GM21447 (cell line): ENCODE measurements at regions not wholly inside any gene's neighbourhood (a gene's known extent, or its start where the extent isn't known, plus 50 kb on each side); places are given as distances from the start of the nearest gene placed in this dataset.
A peak's percentile ranks its signal among the peaks of the same experiment; 100 is the strongest.

ENCODE experiments used
- ATAC-seq: cut with Tn5 transposase; IDR thresholded peaks from one replicate; pipeline ENCODE4 v1.9.1; 2021; ENCODE audit not compliant: unreplicated experiment

DNA sequence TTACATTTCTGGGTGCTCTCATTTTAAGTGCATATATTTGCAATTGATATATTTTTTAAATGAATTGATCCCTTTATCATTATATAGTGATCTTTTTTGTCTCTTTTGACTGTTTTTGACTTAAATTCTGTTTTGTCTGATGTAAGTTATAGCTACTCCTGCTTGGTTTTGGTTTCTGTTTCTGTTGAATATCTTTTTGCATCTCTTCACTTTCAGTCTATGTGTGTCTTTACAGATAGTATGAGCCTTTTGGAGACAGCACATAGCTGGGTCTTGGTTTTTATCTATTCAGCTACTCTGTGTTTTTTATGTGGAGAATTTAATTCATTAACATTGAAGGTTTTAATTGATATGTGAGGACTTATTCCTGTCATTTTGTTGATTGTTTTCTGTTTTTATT lies 311.3 kb downstream of the SPATA31D1 start:
- ATAC-seq = peak; percentile 78

DNA sequence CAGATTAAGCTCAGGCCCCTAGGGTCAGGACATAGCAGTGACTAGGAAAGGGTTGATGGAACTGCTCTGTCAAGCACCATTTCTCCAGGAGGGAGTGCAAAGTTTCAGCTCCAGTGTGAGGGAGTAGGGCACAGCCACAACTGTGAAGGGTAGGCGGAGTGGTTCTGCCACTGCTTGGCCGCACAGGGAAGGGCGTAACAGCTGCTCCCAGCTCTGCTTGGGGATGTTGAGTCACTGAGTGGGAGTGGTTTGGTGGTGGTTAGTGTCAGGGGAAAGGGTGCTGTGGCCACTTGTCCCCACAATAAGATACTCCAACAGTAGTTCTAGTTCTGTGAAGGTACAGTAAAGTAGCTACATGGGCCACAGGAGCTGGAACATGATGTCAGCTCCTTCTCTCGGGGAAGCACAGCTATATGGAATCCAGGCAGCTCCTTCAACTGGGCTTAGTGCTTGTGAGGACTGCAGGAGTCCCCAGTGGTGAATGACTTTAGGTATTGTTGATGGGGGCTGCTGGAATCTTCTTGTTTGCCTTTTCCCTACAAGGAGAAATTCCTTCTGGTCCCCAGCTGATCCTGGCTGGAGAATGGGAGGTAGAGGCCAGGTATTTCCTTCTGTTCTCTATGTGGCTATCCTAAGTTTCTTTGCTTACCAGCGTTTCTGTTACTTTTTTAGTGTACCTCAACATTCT lies 314.5 kb downstream of the SPATA31D1 start:
- no peak for ATAC-seq

DNA sequence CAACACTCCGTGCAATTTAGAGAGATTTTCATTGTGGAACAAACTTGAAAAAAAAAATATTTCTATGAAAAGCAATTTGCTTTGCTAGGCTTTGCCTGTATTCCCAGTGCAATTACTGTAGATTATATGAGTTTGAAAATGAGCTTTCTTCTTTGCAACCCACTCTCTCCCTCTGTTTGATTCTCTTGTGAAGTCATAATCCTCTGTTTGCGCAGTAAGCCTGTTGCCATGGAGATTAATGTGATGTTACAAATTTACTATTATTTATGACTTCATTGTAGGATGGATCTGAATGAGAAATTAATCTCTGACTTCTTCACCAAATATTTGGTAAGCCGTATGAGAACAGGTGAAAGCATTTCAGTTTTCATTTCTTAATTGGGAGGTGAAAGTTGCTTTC lies 320.3 kb downstream of the SPATA31D1 start:
- no peak for ATAC-seq

DNA sequence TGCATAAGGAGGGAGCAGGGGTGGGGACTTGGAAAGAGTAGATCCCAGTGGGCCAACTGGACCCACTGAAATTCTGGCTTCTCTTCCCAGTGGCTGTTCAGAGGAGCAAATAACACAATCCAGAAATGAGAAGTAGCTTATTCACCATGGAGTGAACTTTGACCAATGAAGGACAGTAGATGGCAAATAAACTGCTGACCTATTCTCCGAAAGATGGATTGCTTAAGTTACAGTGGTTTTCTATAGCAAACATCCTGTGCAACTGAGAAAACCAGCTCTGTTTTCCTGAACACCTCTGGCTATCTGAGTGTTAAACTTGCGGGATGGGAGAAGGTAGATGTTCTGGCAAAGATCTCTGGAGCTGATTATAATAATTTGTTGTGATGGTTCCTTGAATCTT lies 325.1 kb downstream of the SPATA31D1 start:
- no peak for ATAC-seq

DNA sequence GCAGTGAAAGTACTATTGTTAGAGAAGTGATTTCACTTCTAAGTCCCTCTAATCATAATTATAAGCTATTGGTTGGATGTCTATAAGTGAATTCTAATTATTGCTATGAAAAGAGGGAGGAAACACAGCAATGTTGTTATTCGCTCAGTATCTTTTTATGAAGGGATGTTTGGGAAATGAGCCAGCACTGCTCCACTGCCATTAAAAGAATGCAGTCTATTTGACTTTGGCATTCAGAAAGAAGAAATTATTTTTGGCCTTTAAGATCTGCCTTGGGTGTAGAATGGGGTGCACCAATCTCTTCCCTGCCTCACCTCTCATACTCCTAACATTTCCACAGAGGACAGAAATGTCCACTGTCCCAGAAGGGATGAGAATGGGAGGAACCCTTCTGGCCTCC lies 332.0 kb downstream of the SPATA31D1 start:
- ATAC-seq = no peak

DNA sequence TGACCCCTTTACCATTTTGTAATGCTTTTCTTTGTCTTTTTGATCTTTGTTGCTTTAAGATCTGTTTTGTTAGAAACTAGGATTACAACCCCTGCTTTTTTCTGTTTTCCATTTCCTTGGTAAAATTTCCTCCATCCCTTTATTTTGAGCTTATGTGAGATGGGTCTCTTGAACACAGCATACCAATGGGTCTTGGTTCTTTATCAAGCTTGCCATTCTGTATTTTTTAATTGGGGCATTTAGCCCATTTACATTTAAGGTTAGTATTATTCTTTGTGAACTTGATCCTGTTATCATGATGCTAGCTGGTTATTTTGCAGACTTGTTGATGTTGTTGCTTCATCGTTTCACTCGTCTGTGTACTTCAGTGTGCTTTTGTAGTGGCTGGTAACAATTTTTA lies 337.3 kb downstream of the SPATA31D1 start:
- ATAC-seq = no peak

DNA sequence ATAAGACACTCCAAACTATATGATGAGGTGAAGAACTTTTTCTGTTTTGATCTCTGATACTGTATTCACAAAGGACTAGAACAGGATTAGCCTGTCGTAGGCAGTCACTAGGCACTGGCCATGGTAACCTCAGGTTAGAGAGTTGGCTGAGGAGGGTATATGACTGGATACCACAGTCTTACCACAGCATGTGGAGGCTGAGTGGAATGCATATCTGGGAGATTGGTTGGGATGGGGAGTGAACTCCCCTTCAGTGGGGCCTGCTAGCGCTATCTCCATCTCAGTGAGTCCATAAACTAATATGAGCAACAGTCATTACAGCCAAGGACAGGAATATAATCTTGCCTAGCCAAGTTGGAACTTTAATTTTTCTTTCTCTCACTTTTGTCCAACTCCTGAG lies 339.1 kb downstream of the SPATA31D1 start:
- ATAC-seq = no peak

DNA sequence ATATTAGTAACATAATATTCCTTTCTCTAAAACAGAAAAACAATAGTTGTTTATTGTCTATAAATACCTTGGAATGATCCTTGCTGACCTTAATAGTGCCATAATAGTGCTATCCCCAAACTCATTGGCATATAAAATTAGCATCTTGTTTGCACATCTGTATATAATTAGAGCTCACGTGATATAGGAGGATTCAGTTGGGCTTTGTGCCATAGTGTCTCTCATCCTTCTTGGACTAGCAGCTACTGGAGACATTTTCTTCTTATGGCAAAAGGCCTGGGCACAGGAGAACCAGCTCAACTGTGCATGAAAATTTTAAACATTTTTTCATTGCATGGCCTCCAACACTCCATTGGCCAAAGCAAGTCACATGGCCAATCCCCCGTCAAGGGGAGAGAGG lies 342.5 kb downstream of the SPATA31D1 start:
- ATAC-seq = no peak

DNA sequence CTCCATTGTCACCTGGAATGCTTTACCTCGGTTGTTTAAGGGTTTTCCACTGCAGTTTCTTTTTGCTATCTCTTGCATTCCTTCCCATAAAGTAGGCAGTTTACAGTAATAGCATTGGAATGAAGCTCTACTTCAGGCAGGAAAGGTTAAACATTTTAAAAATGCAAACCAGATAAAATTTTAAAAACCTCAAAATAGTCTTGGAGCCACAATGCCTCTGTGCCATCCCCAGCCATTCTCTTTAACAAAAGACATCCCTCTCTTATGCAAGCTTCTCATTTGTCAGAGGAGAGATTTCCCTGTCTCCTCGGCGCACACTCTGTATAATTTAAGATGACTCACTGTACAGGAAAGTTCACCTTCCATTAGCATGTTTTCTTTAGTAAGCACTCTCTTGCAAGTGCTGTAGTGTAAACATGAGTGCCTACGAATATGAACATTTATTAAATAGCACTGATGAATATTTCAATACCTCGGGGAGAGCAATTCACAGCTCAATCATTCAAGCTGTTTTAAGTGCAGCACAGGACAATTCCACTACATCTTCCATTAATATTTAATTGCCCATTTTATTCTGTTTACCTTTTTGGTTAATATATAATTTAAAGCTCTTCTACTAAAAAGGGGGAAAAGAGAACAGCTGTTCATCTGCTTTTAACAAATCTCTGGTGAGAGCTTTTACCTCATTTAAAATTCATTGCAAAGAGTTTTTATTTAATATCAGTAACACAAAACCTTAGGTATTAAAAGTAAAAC lies 343.6 kb downstream of the SPATA31D1 start:
- ATAC-seq = no peak

DNA sequence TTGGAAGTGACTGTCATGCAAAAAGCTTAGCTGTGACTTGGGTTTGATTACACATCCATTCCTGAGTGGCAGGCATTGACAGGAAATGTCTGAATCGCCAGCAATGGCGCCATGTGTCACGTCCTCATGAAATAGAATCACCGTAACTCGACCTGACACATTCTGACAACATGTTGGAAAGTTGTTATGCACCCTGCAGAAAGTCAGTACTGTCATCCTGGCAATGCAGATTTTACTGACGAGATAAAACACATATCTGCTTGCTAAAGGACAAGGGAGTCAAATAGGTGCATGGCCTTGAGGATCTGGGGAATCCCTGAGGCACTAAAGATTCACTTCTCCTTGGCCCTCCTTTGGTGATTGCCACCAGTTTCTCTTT lies 344.2 kb downstream of the SPATA31D1 start:
- ATAC-seq = no peak

DNA sequence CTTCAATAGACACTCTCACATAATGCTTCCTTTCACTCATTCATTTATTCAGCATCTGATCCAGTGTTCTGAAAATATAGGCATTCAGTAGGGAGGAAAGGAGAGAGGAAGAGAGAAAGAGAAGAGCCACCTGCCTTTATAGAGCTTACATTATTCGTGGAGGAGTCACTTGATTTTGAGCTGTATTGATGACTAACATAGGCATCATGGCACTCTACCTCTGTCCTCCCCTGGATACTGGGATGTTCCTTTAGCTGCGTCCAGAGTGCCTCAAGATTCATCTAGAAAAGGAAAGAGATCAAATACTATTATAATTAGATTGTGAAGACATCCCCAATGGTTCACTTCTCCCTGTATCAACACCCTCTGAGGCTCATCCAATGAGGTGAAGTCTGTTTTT lies 345.1 kb downstream of the SPATA31D1 start:
- ATAC-seq = no peak

DNA sequence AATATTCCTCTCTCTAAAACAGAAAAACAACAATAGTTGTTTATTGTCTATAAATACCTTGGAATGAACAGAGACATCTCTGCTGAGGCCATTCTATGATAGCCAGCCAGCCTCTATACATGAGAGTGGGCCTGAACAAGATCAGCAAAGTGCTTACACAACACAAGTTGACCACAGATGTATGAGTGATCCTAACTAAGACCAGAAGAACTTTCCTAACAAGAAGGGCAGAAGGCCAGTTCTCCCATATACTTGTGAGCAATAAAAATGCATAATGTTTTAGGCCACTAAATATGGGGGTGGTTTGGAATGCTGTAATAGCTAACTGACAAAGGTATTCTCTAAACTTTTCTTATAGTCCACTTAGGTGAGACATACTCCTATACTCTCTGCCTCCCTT lies 345.7 kb downstream of the SPATA31D1 start:
- no peak for ATAC-seq

DNA sequence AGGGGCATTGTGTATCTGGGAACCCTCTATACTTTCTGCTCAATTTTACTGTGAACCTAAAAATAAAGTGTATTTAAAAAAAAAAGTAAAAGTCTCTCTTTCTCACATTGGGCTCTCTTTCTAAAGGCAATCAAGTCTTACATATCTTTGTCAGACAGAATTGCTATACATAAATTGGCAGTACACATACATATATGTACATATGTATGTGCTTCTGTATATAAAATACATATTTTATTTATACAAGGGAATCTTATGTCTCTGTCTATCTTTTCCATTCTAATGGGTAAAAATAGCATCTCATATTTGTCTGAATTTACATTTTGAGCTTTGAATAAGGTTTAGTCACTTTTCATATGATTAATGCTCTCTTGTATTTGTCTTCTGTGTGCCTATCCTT lies 348.8 kb downstream of the SPATA31D1 start:
- ATAC-seq = no peak

DNA sequence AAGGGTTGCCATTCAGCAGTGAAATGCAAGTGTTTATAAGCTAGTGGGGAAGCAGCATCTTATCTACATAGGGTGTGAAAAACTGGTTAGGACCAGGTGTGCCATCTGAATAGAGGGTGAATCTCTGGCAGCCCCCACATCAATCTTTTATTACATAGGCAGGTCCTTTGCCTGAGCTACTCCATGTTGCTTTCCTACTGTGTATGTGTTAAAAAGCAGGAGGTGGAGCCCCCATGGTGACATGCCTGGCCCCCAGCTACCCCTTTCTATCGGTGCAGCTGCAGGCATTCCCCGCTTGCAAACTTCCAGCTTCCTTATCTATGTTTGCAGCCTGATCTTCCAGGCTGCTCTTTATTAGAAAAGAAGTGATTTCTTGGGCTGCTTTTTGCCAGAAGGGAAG lies 353.5 kb downstream of the SPATA31D1 start:
- no peak for ATAC-seq

DNA sequence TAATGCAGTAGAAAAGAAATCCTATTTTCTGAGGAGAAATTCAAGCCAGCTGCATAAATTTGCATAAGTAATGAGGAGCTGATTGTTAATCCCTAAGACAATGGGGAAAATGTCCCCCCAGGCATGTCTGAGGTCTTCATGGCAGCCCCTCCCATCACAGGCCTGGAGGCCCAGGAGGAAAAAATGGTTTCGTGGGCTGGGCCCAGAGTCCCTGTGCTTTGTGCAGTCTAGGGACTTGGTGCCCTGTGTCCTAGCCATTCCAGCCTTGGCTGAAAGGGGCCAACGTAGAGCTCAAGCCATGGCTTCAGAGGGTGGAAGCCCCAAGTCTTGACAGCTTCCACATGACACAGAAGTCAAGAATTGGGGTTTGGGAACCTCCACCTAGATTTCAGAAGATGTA lies 357.5 kb downstream of the SPATA31D1 start:
- no peak for ATAC-seq

DNA sequence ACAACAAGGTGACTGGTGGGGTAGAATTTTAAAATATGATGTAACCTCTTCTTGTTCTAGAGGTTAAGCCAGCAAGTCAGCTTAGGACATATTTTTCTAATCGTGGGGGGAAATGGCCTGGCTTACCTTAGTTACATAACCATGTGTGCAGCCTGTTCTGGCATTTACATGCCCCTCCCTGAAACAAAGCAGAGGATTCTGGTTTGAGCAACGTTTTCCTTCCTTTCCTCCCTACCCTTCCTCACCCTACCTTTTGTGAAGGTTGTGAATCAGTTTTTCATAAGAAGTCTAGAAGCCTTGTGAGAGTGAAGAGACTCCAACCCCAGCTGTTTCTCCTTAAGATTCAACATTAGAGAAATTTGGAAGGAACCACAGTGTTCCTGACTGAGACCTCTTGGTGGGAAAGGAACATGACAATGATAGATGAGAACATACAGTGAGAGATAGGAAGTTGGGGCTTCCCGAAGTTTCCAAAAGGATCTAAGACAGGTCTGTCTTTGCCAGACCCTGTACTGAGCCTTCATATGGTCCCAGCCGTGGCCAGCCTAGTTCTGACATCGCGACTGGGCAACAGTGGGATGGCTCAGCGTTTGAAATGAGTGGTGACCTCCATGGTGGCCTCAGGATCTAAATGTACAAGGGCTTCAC lies 365.2 kb downstream of the SPATA31D1 start:
- no peak for ATAC-seq

DNA sequence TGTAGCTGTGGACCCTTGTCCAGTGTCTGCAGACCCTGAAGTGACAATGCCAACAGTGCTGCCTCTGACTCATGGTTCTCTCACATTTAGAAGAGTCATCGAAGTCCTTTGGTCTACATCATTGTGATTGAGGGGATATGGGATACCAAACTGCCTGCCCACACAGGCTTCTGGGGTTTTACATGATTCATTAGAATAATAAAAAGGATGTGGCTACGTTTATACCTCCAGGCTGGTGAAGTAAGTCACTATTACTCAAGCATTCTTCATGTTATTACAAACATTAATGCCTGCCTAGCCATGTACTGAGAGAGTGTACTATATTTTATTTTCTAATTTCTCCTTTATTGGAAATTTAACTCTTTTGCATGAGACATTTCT lies 365.7 kb downstream of the SPATA31D1 start:
- ATAC-seq = no peak

DNA sequence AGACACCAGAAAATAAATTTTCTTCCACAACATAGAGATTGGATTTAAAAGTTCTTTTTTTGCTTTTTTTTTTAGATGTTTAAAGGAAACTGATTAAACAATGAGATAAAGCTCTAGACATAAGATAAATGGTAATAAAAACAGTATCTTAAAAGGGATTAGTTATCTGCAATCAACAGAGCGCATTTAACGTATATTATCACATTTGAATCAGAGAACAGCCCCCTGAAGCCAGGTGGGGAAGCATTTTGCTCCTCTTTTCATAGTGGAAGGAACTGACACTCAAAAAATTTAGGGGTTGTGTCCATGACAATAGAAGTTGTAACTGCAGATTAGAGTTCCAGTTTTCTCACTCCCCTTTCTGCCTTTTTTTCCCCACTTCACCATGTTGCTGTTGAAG lies 367.6 kb downstream of the SPATA31D1 start:
- ATAC-seq = no peak

DNA sequence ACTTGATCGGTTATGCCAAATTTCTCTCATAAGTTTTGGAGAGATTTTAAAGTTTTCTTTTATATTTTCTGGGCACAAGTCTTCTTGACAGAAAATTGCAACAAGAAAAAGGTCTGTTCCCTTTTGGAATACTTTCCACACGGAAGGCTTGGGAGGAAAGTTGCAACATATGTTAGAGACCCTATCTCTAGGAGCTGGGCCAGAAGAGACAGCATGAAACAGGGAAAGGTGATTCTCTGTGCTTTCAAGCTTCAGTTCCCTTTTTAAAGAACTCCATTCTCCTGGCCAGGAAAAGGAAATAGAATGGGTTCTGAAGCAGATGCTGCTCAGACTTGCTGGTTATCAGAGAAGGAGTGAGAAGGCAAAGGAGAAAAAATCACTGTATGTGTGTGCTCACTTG lies 368.3 kb downstream of the SPATA31D1 start:
- no peak for ATAC-seq

DNA sequence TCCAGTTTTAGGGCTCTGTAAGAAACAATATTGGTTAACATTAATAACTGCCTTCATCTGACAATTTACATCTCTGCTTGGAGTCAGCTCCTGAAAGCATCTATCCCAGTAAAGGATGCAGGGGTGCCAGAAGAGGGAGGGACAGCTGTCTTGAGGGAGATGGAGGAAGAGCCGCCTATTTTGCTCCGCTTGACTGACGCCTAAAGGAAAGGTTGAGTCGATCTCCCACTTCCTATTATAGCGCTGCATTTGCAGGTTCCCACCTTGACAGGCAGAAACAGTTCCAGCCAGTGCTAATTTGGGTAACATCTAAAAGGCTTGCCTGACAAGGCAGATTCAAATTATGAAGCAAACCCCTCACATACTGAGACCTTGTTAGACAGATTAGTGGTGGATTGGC lies 374.6 kb downstream of the SPATA31D1 start:
- no peak for ATAC-seq

DNA sequence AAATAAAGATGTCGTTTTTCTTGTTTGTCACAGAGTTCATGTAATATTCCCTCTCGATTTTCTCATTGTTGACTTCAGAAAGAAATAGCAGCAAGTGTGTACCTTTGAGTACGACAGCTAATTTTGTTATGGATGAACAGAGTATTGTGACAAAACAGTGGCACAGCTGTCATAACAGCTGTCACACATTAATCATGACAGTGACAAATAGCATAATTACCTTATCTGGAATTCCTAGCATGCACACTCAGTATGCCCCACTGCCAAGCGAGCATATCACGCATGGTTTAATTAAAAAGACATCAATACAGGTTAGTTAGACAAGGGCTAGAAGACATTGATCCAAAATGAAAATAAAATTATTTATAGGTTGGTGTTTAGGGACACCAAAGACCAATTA lies 375.1 kb downstream of the SPATA31D1 start:
- no peak for ATAC-seq

DNA sequence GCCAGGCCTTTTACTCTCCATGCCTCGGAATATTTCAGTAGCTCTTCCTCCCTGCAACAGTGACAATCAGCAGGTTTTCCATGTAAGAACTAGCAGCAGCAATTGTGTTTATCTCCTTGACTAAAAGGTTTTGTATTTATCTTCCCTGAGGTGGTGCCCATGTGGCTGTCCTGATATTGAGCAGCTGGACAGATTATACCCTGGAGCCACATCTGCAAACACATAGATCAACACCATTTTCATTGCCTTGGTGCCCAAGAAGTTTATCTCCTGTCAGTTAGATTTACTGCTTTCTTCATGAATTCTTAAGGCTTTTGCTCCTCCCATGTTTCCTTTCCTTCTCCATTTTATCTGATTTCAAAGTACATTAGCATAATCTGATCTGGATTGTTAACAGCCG lies 378.4 kb downstream of the SPATA31D1 start:
- ATAC-seq = no peak
